ENCODE measurements at regions not wholly inside any gene's neighbourhood (a gene's known extent, or its start where the extent isn't known, plus 50 kb on each side); places are given as distances from the start of the nearest gene placed in this dataset.

DNA sequence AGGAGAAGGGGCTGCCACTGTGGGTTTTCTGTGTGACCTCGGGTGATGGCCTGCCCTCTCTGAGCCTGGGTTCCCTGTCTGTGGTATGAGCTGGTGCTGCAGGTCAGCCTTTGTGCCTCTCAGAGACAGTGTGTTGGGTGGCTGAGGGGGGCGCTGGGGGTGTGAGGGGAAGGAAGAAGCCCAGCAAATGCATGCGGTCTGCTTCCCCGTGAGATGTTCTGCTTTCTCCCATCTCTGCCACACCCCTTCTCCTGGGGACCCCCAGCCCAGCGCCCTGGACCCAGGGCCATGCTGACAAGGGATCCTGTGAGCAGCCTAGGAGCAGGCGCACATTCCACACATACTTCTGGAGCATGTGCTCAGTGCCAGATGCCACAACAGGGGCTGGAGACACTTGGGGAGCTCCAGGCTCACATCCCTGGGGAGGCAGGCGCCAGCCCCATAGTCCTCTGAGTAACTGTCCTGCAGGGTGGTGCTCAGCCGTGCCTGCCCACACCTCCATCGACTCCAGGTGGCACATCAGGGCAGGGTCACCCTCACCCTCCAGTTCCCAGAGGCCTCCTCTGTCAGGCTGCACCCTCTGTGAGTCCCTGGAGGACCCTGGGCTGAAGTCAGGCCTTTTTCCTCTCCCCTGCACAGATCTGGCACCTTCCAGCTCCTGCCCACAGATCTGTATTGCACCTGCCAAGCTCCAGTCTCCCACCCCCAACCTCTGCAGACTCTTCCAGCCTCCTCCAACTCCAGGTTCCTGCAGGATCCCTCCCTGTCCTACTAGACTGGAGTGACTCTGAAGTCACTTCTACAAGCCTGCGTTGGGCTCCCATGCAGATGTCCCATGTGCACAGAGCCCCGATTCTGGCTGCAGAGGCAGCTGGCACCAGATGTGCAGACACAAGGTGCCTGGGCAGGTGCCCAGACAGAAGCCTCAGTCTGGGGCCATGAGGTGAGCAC lies 205.6 kb downstream of the KIF26A start:
- Histone ChIP-seq H3K36me3 (ENCODE audit: low read depth) (no peaks in the 10 kb centered on the region), H3K4me3 (no peak overlapping the region), H3K4me1 (ENCODE audit: low read depth) (peaks cover 6% of the 10 kb centered on the region), H3K9me3 (no peaks in the 10 kb centered on the region)
- DNase-seq (peak in 1 of 3 donors; percentile 33), ATAC-seq (no peak)
- intact Hi-C loops (cut with DNase I, micrococcal nuclease), result no loop called here
- TF ChIP-seq, protein P1, sequence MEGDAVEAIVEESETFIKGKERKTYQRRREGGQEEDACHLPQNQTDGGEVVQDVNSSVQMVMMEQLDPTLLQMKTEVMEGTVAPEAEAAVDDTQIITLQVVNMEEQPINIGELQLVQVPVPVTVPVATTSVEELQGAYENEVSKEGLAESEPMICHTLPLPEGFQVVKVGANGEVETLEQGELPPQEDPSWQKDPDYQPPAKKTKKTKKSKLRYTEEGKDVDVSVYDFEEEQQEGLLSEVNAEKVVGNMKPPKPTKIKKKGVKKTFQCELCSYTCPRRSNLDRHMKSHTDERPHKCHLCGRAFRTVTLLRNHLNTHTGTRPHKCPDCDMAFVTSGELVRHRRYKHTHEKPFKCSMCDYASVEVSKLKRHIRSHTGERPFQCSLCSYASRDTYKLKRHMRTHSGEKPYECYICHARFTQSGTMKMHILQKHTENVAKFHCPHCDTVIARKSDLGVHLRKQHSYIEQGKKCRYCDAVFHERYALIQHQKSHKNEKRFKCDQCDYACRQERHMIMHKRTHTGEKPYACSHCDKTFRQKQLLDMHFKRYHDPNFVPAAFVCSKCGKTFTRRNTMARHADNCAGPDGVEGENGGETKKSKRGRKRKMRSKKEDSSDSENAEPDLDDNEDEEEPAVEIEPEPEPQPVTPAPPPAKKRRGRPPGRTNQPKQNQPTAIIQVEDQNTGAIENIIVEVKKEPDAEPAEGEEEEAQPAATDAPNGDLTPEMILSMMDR (IDR thresholded peaks at IDR 0.05), result no peak

GRCh38 chr14:104344818-104345620 lies 206.6 kb downstream of the KIF26A start:
- ATAC-seq, result no peak
- Histone ChIP-seq H3K4me1 (ENCODE audit: low read depth) (peaks cover 6% of the 10 kb centered on the region), H3K4me3 (no peak overlapping the region), H3K9me3 (no peaks in the 10 kb centered on the region), H3K36me3 (ENCODE audit: low read depth) (no peaks in the 10 kb centered on the region)
- TF ChIP-seq, protein P1 (IDR thresholded peaks at IDR 0.05), result no peak
- no peak for DNase-seq
- intact Hi-C loops (cut with DNase I, micrococcal nuclease), result no loop called here

GRCh38 chr14:104345621-104346462 lies 207.5 kb downstream of the KIF26A start:
- no peak overlapping the region for H3K4me3 ChIP-seq
- no peaks in the 10 kb centered on the region for H3K36me3 ChIP-seq (ENCODE audit: low read depth)
- DNase-seq (no peak), ATAC-seq (no peak)
- intact Hi-C loops (cut with DNase I, micrococcal nuclease), result no loop called here
- H3K4me1 ChIP-seq (ENCODE audit: low read depth), result peaks cover 6% of the 10 kb centered on the region
- TF ChIP-seq, protein P1 (IDR thresholded peaks at IDR 0.05), result no peak
- H3K9me3 ChIP-seq, result no peaks in the 10 kb centered on the region

DNA sequence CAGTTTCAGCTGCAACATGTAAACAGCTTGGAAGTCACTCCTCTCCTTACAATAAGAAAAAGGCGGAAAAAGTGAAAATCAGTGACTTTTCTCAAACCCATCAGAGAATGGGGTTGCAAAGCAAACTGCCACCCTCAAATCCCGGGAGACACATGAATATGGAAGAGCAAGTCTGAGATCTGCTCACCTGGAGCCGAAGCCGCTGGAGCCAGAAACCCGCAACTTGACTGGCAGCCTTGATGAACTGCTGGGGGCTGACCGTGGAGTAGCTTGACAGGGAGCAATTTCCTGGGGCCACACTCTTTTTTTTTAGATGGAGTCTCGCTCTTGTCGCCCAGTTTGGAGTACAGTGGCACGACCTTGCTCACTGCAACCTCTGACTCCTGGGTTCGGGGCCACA lies 208.2 kb downstream of the KIF26A start:
- H3K4me3 ChIP-seq, result no peak overlapping the region
- no peaks in the 10 kb centered on the region for H3K9me3 ChIP-seq
- ATAC-seq (no peak), DNase-seq (no peak)
- TF ChIP-seq, protein P1 (IDR thresholded peaks at IDR 0.05), result no peak
- peaks cover 6% of the 10 kb centered on the region for H3K4me1 ChIP-seq (ENCODE audit: low read depth)
- no peaks in the 10 kb centered on the region for H3K36me3 ChIP-seq (ENCODE audit: low read depth)
- intact Hi-C loops (cut with DNase I, micrococcal nuclease), result no loop called here

GRCh38 chr14:104348741-104349140 lies 210.4 kb downstream of the KIF26A start:
- ATAC-seq, result no peak
- H3K36me3 ChIP-seq (ENCODE audit: low read depth), result no peaks in the 10 kb centered on the region

More at GRCh38 chr14:104348741-104349140, 210.4 kb downstream of the KIF26A start:
- Histone ChIP-seq H3K4me3 (no peak overlapping the region), H3K9me3 (no peaks in the 10 kb centered on the region), H3K4me1 (ENCODE audit: low read depth) (no peaks in the 10 kb centered on the region)
- TF ChIP-seq, protein P1 (IDR thresholded peaks at IDR 0.05), result no peak
- DNase-seq, result no peak
- intact Hi-C loops (cut with DNase I, micrococcal nuclease), result no loop called here

All from mucosa of descending colon (tissue), 3 donors.